NCI-H2081 treated with DMSO at 0.1 percent for 48 hours (cell line): ENCODE measurements at regions not wholly inside any gene's neighbourhood (a gene's known extent, or its start where the extent isn't known, plus 50 kb on each side); places are given as distances from the start of the nearest gene placed in this dataset.
"Not testable (repeated sequence)": the region's sequence is repeated elsewhere in the genome, so short reads cannot be mapped to it uniquely, and the experiment has no call there.

Source experiments
- DNase-seq: peaks from one replicate; lab custom pipeline; 2025; lab: John Stamatoyannopoulos, UW

- no peak for DNase-seq
These were observed 315.5 kb downstream of the ARRDC4 start for GRCh38 chr15:98276018-98276417.

GRCh38 chr15:98277602-98278001 is 317.1 kb downstream of the ARRDC4 start:
- no peak for DNase-seq

GRCh38 chr15:98280284-98280975 is 319.9 kb downstream of the ARRDC4 start:
- DNase-seq: no peak

- no peak for DNase-seq
These were observed 320.6 kb downstream of the ARRDC4 start for GRCh38 chr15:98281130-98281529.

GRCh38 chr15:98282656-98283332 is 322.3 kb downstream of the ARRDC4 start:
- no peak for DNase-seq

GRCh38 chr15:98286200-98286599 is 325.7 kb downstream of the ARRDC4 start:
- DNase-seq: no peak

- DNase-seq: no peak
These were observed 326.3 kb downstream of the ARRDC4 start for GRCh38 chr15:98286831-98287230.

GRCh38 chr15:98288091-98288590 is 327.6 kb downstream of the ARRDC4 start:
- no peak for DNase-seq

- DNase-seq: no peak
These were observed 329.2 kb downstream of the ARRDC4 start for GRCh38 chr15:98289747-98290146.

GRCh38 chr15:98292442-98293240 is 332.1 kb downstream of the ARRDC4 start:
- no peak for DNase-seq

GRCh38 chr15:98294126-98294525 is 333.6 kb downstream of the ARRDC4 start:
- DNase-seq: no peak

- DNase-seq: not testable (repeated sequence)
These were observed 334.7 kb downstream of the ARRDC4 start for GRCh38 chr15:98295101-98295759.

- no peak for DNase-seq
These were observed 336.1 kb downstream of the ARRDC4 start for GRCh38 chr15:98296653-98297052.

- no peak for DNase-seq
These were observed 343.9 kb downstream of the ARRDC4 start for GRCh38 chr15:98304371-98304770.

GRCh38 chr15:98308117-98308516 is 340.2 kb upstream of the IGF1R start:
- DNase-seq: no peak

GRCh38 chr15:98311566-98312188 is 336.7 kb upstream of the IGF1R start:
- peak; percentile 63 for DNase-seq

GRCh38 chr15:98312913-98313312 is 335.4 kb upstream of the IGF1R start:
- DNase-seq: no peak

- DNase-seq: no peak
These were observed 332.4 kb upstream of the IGF1R start for GRCh38 chr15:98315971-98316370.

- DNase-seq: no peak
These were observed 326.4 kb upstream of the IGF1R start for GRCh38 chr15:98321896-98322295.

GRCh38 chr15:98322581-98322980 is 325.8 kb upstream of the IGF1R start:
- no peak for DNase-seq

GRCh38 chr15:98324341-98324970 is 323.9 kb upstream of the IGF1R start:
- DNase-seq: no peak
